ENCODE measurements at regions not wholly inside any gene's neighbourhood (a gene's known extent, or its start where the extent isn't known, plus 50 kb on each side); places are given as distances from the start of the nearest gene placed in this dataset.

- no peak overlapping the region for H3K27ac ChIP-seq
- DNase-seq (ENCODE audit: low spot score in 2 of 2) = no peak
- H3K27me3 ChIP-seq = no peaks in the 10 kb centered on the region
- no peak for TF ChIP-seq POLR2A (IDR thresholded peaks at IDR 0.05)
- no peak for TF ChIP-seq CTCF (IDR thresholded peaks at IDR 0.05)
- TF ChIP-seq EP300 (IDR thresholded peaks at IDR 0.05) = no peak
- H3K4me1 ChIP-seq = peaks cover 0 to 23% (median 2%) of the 10 kb centered on the region in 4 donors
- WGBS, 2 donors = 78 to 92% methylated on average over 11 of the region's 11 CpGs
- H3K9me3 ChIP-seq = no peaks in the 10 kb centered on the region
- H3K36me3 ChIP-seq = no peaks in the 10 kb centered on the region
- no peak overlapping the region for H3K4me3 ChIP-seq
Observed at GRCh38 chr6:109237986-109238329, 142.7 kb downstream of the CEP57L1 start.

- H3K9me3 ChIP-seq = no peaks in the 10 kb centered on the region
Observed at GRCh38 chr6:109237077-109237985, 142.0 kb downstream of the CEP57L1 start.

GRCh38 chr6:109236115-109237076 is 141.1 kb downstream of the CEP57L1 start:
- no peak for DNase-seq (ENCODE audit: low spot score in 2 of 2)
- TF ChIP-seq POLR2A (IDR thresholded peaks at IDR 0.05) = no peak
- no peak for TF ChIP-seq EP300 (IDR thresholded peaks at IDR 0.05)
- 64 to 65% methylated on average over 17 to 18 of the region's 18 CpGs for WGBS, 2 donors
- H3K4me1 ChIP-seq = peaks cover 0 to 23% (median 2%) of the 10 kb centered on the region in 4 donors
- no peak overlapping the region for H3K4me3 ChIP-seq
- no peaks in the 10 kb centered on the region for H3K27me3 ChIP-seq
- no peak overlapping the region for H3K27ac ChIP-seq
- no peaks in the 10 kb centered on the region for H3K9me3 ChIP-seq
- no peaks in the 10 kb centered on the region for H3K36me3 ChIP-seq

More at GRCh38 chr6:109237077-109237985, 142.0 kb downstream of the CEP57L1 start:
- H3K36me3 ChIP-seq = no peaks in the 10 kb centered on the region
- no peak overlapping the region for H3K4me3 ChIP-seq
- no peak overlapping the region for H3K27ac ChIP-seq
- DNase-seq (ENCODE audit: low spot score in 2 of 2) = no peak
- H3K4me1 ChIP-seq = peaks cover 0 to 23% (median 2%) of the 10 kb centered on the region in 4 donors
- 73 to 75% methylated on average over 12 of the region's 12 CpGs for WGBS, 2 donors
- no peak for TF ChIP-seq EP300 (IDR thresholded peaks at IDR 0.05)
- TF ChIP-seq POLR2A (IDR thresholded peaks at IDR 0.05) = no peak
- no peak for TF ChIP-seq CTCF (IDR thresholded peaks at IDR 0.05)
- no peaks in the 10 kb centered on the region for H3K27me3 ChIP-seq

- Histone ChIP-seq H3K4me1 (peaks cover 0 to 17% (median 2%) of the 10 kb centered on the region in 4 donors), H3K36me3 (no peaks in the 10 kb centered on the region), H3K9me3 (no peaks in the 10 kb centered on the region), H3K4me3 (no peak overlapping the region), H3K27ac (no peak overlapping the region), H3K27me3 (no peaks in the 10 kb centered on the region)
- no peak for TF ChIP-seq EP300 (IDR thresholded peaks at IDR 0.05)
- no peak for TF ChIP-seq CTCF (IDR thresholded peaks at IDR 0.05)
- no peak for TF ChIP-seq POLR2A (IDR thresholded peaks at IDR 0.05)
- no peak for DNase-seq (ENCODE audit: low spot score in 2 of 2)
- 90 to 94% methylated on average over 3 of the region's 3 CpGs for WGBS, 2 donors
Observed at GRCh38 chr6:109235481-109236038, 140.3 kb downstream of the CEP57L1 start.

- H3K27me3 ChIP-seq = no peaks in the 10 kb centered on the region
- DNase-seq (ENCODE audit: low spot score in 2 of 2) = no peak
- WGBS, 2 donors = 85 to 95% methylated on average over 7 of the region's 7 CpGs
- no peaks in the 10 kb centered on the region for H3K36me3 ChIP-seq
- TF ChIP-seq POLR2A (IDR thresholded peaks at IDR 0.05) (no peak), EP300 (IDR thresholded peaks at IDR 0.05) (no peak), CTCF (IDR thresholded peaks at IDR 0.05) (no peak)
- peaks cover 0 to 4% (median 0%) of the 10 kb centered on the region in 4 donors for H3K9me3 ChIP-seq
- H3K4me3 ChIP-seq = no peak overlapping the region
- H3K27ac ChIP-seq = no peak overlapping the region
- H3K4me1 ChIP-seq = no peaks in the 10 kb centered on the region
Observed at GRCh38 chr6:109230453-109230852, 135.1 kb downstream of the CEP57L1 start.

Measured in tibial nerve (tissue), 4 donors.